Stimulated activated CD8-positive, alpha-beta memory T cell treated with anti-CD3 and anti-CD28 coated beads, Interleukin-15, amount 100 ng/mL, for 1 hour (primary cell): ENCODE measurements at regions not wholly inside any gene's neighbourhood (a gene's known extent, or its start where the extent isn't known, plus 50 kb on each side); places are given as distances from the start of the nearest gene placed in this dataset.
"Not testable (repeated sequence)": the region's sequence is repeated elsewhere in the genome, so short reads cannot be mapped to it uniquely, and the experiment has no call there.

Experiments
- DNase-seq: peaks from one replicate; pipeline ENCODE4 v3.0.0-alpha.2; 2020; ENCODE audit warnings: low read depth

DNA sequence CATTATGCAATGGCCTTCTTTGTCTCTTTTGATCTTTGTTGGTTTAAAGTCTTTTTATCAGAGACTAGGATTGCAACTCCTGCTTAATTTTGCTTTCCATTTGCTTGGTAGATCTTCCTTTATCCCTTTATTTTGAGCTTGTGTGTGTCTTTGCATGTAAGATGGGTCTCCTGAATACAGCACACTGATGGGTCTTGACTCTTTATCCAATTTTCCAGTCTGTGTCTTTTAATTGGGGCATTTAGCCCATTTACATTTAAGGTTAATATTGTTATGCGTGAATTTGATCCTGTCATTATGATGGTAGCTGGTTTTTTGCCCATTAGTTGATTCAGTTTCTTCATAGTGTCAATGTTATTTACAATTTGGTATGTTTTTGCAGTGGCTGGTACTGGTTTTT, 56.9 kb upstream of the TBX18 start:
- not testable (repeated sequence) for DNase-seq

DNA sequence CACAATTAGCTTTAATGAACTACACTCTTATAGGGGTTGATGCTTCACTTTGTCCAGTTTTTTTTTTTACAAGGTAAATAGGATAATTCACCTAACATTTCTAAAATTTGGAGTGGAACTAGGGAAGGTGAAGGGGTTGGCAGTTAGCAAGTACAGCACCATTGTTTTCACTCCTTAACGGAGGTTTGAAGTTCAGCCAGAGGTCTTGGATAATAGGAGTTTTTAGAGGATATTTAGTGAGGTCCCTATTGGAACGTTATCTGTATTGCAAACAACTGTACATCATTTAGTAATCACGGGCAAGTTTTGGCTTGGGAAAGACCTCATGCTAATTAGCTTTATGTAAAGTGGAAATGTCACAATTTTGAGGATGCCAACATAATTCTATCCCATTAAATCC, 52.3 kb upstream of the TBX18 start:
- DNase-seq, result no peak

GRCh38 chr6:84815896-84816735, 51.7 kb upstream of the TBX18 start:
- no peak for DNase-seq
